IMR-90 (cell line): ENCODE measurements at regions not wholly inside any gene's neighbourhood (a gene's known extent, or its start where the extent isn't known, plus 50 kb on each side); places are given as distances from the start of the nearest gene placed in this dataset.

Source experiments
- BHLHE40 ChIP-seq: fragments of 150-350 bp; IDR thresholded peaks from 2 replicates; pipeline ENCODE4 v1.6.1; 2016; ENCODE audit warnings: mild to moderate bottlenecking, low read depth, low read length
- CEBPB ChIP-seq: IDR thresholded peaks from 2 replicates; pipeline ENCODE4 v1.6.1; 2012; ENCODE audit warnings: low read depth, low read length, improper control_type of control experiment
- FOS ChIP-seq: fragments of 150-350 bp; IDR thresholded peaks from 2 replicates; pipeline ENCODE4 v1.6.1; 2016; ENCODE audit warnings: low read depth, low read length
- MAZ ChIP-seq: IDR thresholded peaks from 2 replicates; pipeline ENCODE4 v1.6.1; 2012; ENCODE audit warnings: low read depth, mild to moderate bottlenecking, low read length, improper control_type of control experiment, moderate library complexity, borderline replicate concordance
- MXI1 ChIP-seq: IDR thresholded peaks from 2 replicates; pipeline ENCODE4 v1.6.1; 2012; ENCODE audit warnings: low read depth, mild to moderate bottlenecking, low read length, moderate library complexity, borderline replicate concordance
- POLR2A ChIP-seq: IDR thresholded peaks from 2 replicates; pipeline ENCODE4 v1.6.1; 2012; ENCODE audit warnings: mild to moderate bottlenecking, low read depth, low read length
- RAD21 ChIP-seq: IDR thresholded peaks from 2 replicates; pipeline ENCODE4 v1.6.1; 2012; ENCODE audit warnings: low read length, improper control_type of control experiment
- RCOR1 ChIP-seq: IDR thresholded peaks from 2 replicates; pipeline ENCODE4 v1.6.1; 2012; ENCODE audit warnings: mild to moderate bottlenecking, low read length, improper control_type of control experiment; ENCODE audit not compliant: insufficient replicate concordance
- RFX5 ChIP-seq: IDR thresholded peaks from 2 replicates; pipeline ENCODE4 v1.8.0; 2012; ENCODE audit warnings: low read depth, mild to moderate bottlenecking, low read length, moderate library complexity
- SMC3 ChIP-seq: fragments of 150-350 bp; IDR thresholded peaks from 2 replicates; pipeline ENCODE4 v1.6.1; 2016; ENCODE audit warnings: low read depth, mild to moderate bottlenecking, antibody characterized with exemption, low read length, moderate library complexity
- USF2 ChIP-seq: fragments of 150-350 bp; IDR thresholded peaks from 2 replicates; pipeline ENCODE4 v1.6.1; 2017; ENCODE audit warnings: mild to moderate bottlenecking, antibody characterized with exemption, low read length, low read depth
- TF ChIP-seq, protein P1 (sequence below): conservative IDR thresholded peaks from 2 replicates; pipeline ENCODE4 v1.5.1; 2012; ENCODE audit warnings: mild to moderate bottlenecking, low read depth, low read length, improper control_type of control experiment
- TF ChIP-seq, protein P2 (sequence below): fragments of 150-350 bp; IDR thresholded peaks from 2 replicates; pipeline ENCODE4 v1.6.1; 2016; ENCODE audit warnings: low read depth, mild to moderate bottlenecking, low read length, moderate library complexity, borderline replicate concordance

GRCh38 chr1:17998889-17999288, 108.7 kb upstream of the IGSF21 start:
- TF ChIP-seq, protein P1, sequence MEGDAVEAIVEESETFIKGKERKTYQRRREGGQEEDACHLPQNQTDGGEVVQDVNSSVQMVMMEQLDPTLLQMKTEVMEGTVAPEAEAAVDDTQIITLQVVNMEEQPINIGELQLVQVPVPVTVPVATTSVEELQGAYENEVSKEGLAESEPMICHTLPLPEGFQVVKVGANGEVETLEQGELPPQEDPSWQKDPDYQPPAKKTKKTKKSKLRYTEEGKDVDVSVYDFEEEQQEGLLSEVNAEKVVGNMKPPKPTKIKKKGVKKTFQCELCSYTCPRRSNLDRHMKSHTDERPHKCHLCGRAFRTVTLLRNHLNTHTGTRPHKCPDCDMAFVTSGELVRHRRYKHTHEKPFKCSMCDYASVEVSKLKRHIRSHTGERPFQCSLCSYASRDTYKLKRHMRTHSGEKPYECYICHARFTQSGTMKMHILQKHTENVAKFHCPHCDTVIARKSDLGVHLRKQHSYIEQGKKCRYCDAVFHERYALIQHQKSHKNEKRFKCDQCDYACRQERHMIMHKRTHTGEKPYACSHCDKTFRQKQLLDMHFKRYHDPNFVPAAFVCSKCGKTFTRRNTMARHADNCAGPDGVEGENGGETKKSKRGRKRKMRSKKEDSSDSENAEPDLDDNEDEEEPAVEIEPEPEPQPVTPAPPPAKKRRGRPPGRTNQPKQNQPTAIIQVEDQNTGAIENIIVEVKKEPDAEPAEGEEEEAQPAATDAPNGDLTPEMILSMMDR: peak; percentile 30
- TF ChIP-seq, protein P2, sequence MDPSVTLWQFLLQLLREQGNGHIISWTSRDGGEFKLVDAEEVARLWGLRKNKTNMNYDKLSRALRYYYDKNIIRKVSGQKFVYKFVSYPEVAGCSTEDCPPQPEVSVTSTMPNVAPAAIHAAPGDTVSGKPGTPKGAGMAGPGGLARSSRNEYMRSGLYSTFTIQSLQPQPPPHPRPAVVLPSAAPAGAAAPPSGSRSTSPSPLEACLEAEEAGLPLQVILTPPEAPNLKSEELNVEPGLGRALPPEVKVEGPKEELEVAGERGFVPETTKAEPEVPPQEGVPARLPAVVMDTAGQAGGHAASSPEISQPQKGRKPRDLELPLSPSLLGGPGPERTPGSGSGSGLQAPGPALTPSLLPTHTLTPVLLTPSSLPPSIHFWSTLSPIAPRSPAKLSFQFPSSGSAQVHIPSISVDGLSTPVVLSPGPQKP: no peak
- TF ChIP-seq USF2 (no peak), RFX5 (no peak), POLR2A (no peak), MXI1 (no peak), RCOR1 (no peak), RAD21 (peak; percentile 12; the same call in 1 of the 2 replicates), CEBPB (no peak), FOS (no peak), MAZ (no peak), BHLHE40 (no peak), SMC3 (peak; percentile 26; the same call in 1 of the 2 replicates)
